Liver (tissue), 8 donors: ENCODE measurements at regions not wholly inside any gene's neighbourhood (a gene's known extent, or its start where the extent isn't known, plus 50 kb on each side); places are given as distances from the start of the nearest gene placed in this dataset.

ENCODE experiments used
- DNase-seq: peaks from one replicate; pipeline ENCODE4 v3.0.0-alpha.2; 2017; ENCODE audit warnings: low spot score
- H3K27ac ChIP-seq, 2 donors: one replicate each; pipeline ENCODE4 v1.7.0; 2013; ENCODE audit warnings: inconsistent platforms in 2 of 2, low read length in 2 of 2, control low read depth in 1 of 2, low read depth in 1 of 2, mild to moderate bottlenecking in 1 of 2
- H3K27me3 ChIP-seq, 4 donors: one replicate each; pipeline versions ENCODE4 v1.6.1 to v1.7.0; 2013; ENCODE audit warnings: low read length in 3 of 4, inconsistent platforms in 1 of 4, mild to moderate bottlenecking in 1 of 4, moderate library complexity in 1 of 4; ENCODE audit not compliant: control insufficient read depth in 4 of 4, insufficient read depth in 4 of 4
- H3K36me3 ChIP-seq, 4 donors: one replicate each; pipeline versions ENCODE4 v1.6.1 to v1.7.0; 2013; ENCODE audit warnings: low read length in 3 of 4, mild to moderate bottlenecking in 3 of 4, low read depth in 1 of 4, moderate library complexity in 1 of 4; ENCODE audit not compliant: control insufficient read depth in 4 of 4, insufficient read depth in 3 of 4
- H3K4me1 ChIP-seq, 4 donors: one replicate each; pipeline versions ENCODE4 v1.6.1 to v1.7.0; 2013; ENCODE audit warnings: low read length in 3 of 4, mild to moderate bottlenecking in 3 of 4, moderate library complexity in 1 of 4; ENCODE audit not compliant: control insufficient read depth in 4 of 4, insufficient read depth in 4 of 4
- H3K4me3 ChIP-seq, 3 donors: one replicate each; pipeline versions ENCODE4 v1.6.1 to v1.7.0; 2013; ENCODE audit warnings: low read length in 3 of 3, control low read depth in 1 of 3, low read depth in 1 of 3, mild to moderate bottlenecking in 1 of 3
- H3K9ac ChIP-seq, 2 donors: one replicate each; pipeline ENCODE4 v1.7.0; 2013; ENCODE audit warnings: low read length in 2 of 2, mild to moderate bottlenecking in 2 of 2, moderate library complexity in 2 of 2, control low read depth in 1 of 2, low read depth in 1 of 2
- H3K9me3 ChIP-seq, 4 donors: one replicate each; pipeline versions ENCODE4 v1.6.1 to v1.7.0; 2013; ENCODE audit warnings: low read length in 3 of 4; ENCODE audit not compliant: control insufficient read depth in 4 of 4
- EGR1 ChIP-seq, 2 donors: IDR thresholded peaks; 2 replicates each; pipeline ENCODE4 v1.6.1; 2016 to 2018; ENCODE audit warnings: antibody characterized with exemption in 2 of 2, low read depth in 2 of 2
- FOXA1 ChIP-seq: IDR thresholded peaks from 2 replicates; pipeline ENCODE4 v1.6.1; 2016; ENCODE audit warnings: antibody characterized with exemption
- FOXA2 ChIP-seq: IDR thresholded peaks from 2 replicates; pipeline ENCODE4 v1.6.1; 2016; ENCODE audit warnings: antibody characterized with exemption
- GABPA ChIP-seq, 2 donors: IDR thresholded peaks in 1 of 2; conservative IDR thresholded peaks in 1 of 2; 2 replicates each; pipeline ENCODE4 v1.6.1; 2016; ENCODE audit warnings: antibody characterized with exemption in 2 of 2, mild to moderate bottlenecking in 1 of 2, moderate library complexity in 1 of 2
- HNF4A ChIP-seq, 2 donors: conservative IDR thresholded peaks; 2 replicates each; pipeline ENCODE4 v1.6.1; 2016; ENCODE audit warnings: antibody characterized with exemption in 2 of 2, mild to moderate bottlenecking in 2 of 2
- HNF4G ChIP-seq: IDR thresholded peaks from 2 replicates; pipeline ENCODE4 v1.6.1; 2016; ENCODE audit warnings: antibody characterized with exemption
- JUND ChIP-seq, 2 donors: IDR thresholded peaks; 2 replicates each; pipeline ENCODE4 v1.6.1; 2016; ENCODE audit warnings: antibody characterized with exemption in 2 of 2
- NR2F2 ChIP-seq: IDR thresholded peaks from 2 replicates; pipeline ENCODE4 v1.6.1; 2016; ENCODE audit warnings: antibody characterized with exemption
- RAD21 ChIP-seq, 2 donors: IDR thresholded peaks; 2 replicates each; pipeline ENCODE4 v1.6.1; 2016; ENCODE audit warnings: antibody characterized with exemption in 2 of 2, mild to moderate bottlenecking in 2 of 2
- REST ChIP-seq: IDR thresholded peaks from 2 replicates; pipeline ENCODE4 v1.6.1; 2016; ENCODE audit warnings: antibody characterized with exemption, mild to moderate bottlenecking
- RXRA ChIP-seq, 2 donors: IDR thresholded peaks; 2 replicates each; pipeline ENCODE4 v1.6.1; 2017 to 2018; ENCODE audit warnings: antibody characterized with exemption in 2 of 2, mild to moderate bottlenecking in 1 of 2
- SP1 ChIP-seq: IDR thresholded peaks from 2 replicates; pipeline ENCODE4 v1.6.1; 2018; ENCODE audit warnings: antibody characterized with exemption, mild to moderate bottlenecking
- TAF1 ChIP-seq: conservative IDR thresholded peaks from 2 replicates; pipeline ENCODE4 v1.6.1; 2016; ENCODE audit warnings: antibody characterized with exemption, mild to moderate bottlenecking
- YY1 ChIP-seq: IDR thresholded peaks from 2 replicates; pipeline ENCODE4 v1.6.1; 2016; ENCODE audit warnings: antibody characterized with exemption, mild to moderate bottlenecking
- ZBTB33 ChIP-seq: IDR thresholded peaks from 2 replicates; pipeline ENCODE4 v1.6.1; 2016; ENCODE audit warnings: antibody characterized with exemption
- WGBS: extraction: QIAGEN DNeasy Blood & Tissue Kit; methylation state at CpG from one replicate; pipeline ENCODE4 v1.1.7; 2013; 5-methylcytosine and 5-hydroxymethylcytosine counted together
- TF ChIP-seq, protein P1 (sequence below): fragments of 150-350 bp; IDR thresholded peaks from 2 replicates; pipeline ENCODE4 v1.5.1; 2017; ENCODE audit warnings: improper control_type of control experiment, low read depth, low read length; ENCODE audit not compliant: missing input control
- TF ChIP-seq, protein P2 (sequence below): IDR thresholded peaks from 2 replicates; pipeline ENCODE4 v1.6.1; 2016; ENCODE audit warnings: antibody characterized with exemption
- TF ChIP-seq, protein P3 (sequence below): IDR thresholded peaks from 2 replicates; pipeline ENCODE4 v1.6.1; 2016; ENCODE audit warnings: antibody characterized with exemption
- donor health status: healthy.
- donor health status: healthy.
- donor health status: healthy.
- donor health status: healthy.
- donor health status: healthy.

- Histone ChIP-seq H3K27me3 (no peaks in the 10 kb centered on the region), H3K4me3 (no peak overlapping the region), H3K27ac (no peak overlapping the region), H3K9ac (no peak overlapping the region), H3K36me3 (no peaks in the 10 kb centered on the region), H3K4me1 (peaks cover 10 to 35% (median 19%) of the 10 kb centered on the region in 4 donors), H3K9me3 (no peaks in the 10 kb centered on the region)
- no peak for DNase-seq
- WGBS = 73% methylated on average over 3 of the region's 3 CpGs
- no peak for TF ChIP-seq REST
- no peak for TF ChIP-seq YY1
- no peak for TF ChIP-seq GABPA (IDR thresholded peaks at IDR 0.05 in 1 of 2, conservative IDR thresholded peaks at IDR 0.05 in 1 of 2)
- TF ChIP-seq RAD21 (IDR thresholded peaks at IDR 0.05) = peak in 1 of 2 donors; percentile 11
- TF ChIP-seq, protein P1, sequence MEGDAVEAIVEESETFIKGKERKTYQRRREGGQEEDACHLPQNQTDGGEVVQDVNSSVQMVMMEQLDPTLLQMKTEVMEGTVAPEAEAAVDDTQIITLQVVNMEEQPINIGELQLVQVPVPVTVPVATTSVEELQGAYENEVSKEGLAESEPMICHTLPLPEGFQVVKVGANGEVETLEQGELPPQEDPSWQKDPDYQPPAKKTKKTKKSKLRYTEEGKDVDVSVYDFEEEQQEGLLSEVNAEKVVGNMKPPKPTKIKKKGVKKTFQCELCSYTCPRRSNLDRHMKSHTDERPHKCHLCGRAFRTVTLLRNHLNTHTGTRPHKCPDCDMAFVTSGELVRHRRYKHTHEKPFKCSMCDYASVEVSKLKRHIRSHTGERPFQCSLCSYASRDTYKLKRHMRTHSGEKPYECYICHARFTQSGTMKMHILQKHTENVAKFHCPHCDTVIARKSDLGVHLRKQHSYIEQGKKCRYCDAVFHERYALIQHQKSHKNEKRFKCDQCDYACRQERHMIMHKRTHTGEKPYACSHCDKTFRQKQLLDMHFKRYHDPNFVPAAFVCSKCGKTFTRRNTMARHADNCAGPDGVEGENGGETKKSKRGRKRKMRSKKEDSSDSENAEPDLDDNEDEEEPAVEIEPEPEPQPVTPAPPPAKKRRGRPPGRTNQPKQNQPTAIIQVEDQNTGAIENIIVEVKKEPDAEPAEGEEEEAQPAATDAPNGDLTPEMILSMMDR = no peak
- no peak for TF ChIP-seq FOXA2
- no peak for TF ChIP-seq FOXA1
- no peak for TF ChIP-seq NR2F2
- TF ChIP-seq JUND (IDR thresholded peaks at IDR 0.05) = no peak
- TF ChIP-seq EGR1 (IDR thresholded peaks at IDR 0.05; ENCODE audit: low read depth in 2 of 2) = no peak
- no peak for TF ChIP-seq TAF1
- TF ChIP-seq, protein P2, sequence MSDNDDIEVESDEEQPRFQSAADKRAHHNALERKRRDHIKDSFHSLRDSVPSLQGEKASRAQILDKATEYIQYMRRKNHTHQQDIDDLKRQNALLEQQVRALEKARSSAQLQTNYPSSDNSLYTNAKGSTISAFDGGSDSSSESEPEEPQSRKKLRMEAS = peak; percentile 18
- no peak for TF ChIP-seq ZBTB33
- no peak for TF ChIP-seq HNF4G
- TF ChIP-seq RXRA (IDR thresholded peaks at IDR 0.05) = peak in 1 of 2 donors; percentile 18
- TF ChIP-seq, protein P3, sequence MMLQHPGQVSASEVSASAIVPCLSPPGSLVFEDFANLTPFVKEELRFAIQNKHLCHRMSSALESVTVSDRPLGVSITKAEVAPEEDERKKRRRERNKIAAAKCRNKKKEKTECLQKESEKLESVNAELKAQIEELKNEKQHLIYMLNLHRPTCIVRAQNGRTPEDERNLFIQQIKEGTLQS = no peak
- no peak for TF ChIP-seq SP1
- TF ChIP-seq HNF4A (conservative IDR thresholded peaks at IDR 0.05) = peak; percentile 74 to 80
Measured at GRCh38 chr5:96111080-96111756, 149.6 kb upstream of the ELL2 start.
